ENCODE measurements at regions not wholly inside any gene's neighbourhood (a gene's known extent, or its start where the extent isn't known, plus 50 kb on each side); places are given as distances from the start of the nearest gene placed in this dataset.

GRCh38 chr2:7906431-7906830, 775.4 kb upstream of the ID2 start:
- DNase-seq, result no peak

- DNase-seq, result no peak
These were observed 774.8 kb upstream of the ID2 start for GRCh38 chr2:7907041-7907440.

- no peak for DNase-seq
These were observed 771.1 kb upstream of the ID2 start for GRCh38 chr2:7910752-7911151.

- no peak for DNase-seq
These were observed 770.7 kb upstream of the ID2 start for GRCh38 chr2:7911196-7911595.

GRCh38 chr2:7913974-7914373, 767.9 kb upstream of the ID2 start:
- DNase-seq, result no peak

DNA sequence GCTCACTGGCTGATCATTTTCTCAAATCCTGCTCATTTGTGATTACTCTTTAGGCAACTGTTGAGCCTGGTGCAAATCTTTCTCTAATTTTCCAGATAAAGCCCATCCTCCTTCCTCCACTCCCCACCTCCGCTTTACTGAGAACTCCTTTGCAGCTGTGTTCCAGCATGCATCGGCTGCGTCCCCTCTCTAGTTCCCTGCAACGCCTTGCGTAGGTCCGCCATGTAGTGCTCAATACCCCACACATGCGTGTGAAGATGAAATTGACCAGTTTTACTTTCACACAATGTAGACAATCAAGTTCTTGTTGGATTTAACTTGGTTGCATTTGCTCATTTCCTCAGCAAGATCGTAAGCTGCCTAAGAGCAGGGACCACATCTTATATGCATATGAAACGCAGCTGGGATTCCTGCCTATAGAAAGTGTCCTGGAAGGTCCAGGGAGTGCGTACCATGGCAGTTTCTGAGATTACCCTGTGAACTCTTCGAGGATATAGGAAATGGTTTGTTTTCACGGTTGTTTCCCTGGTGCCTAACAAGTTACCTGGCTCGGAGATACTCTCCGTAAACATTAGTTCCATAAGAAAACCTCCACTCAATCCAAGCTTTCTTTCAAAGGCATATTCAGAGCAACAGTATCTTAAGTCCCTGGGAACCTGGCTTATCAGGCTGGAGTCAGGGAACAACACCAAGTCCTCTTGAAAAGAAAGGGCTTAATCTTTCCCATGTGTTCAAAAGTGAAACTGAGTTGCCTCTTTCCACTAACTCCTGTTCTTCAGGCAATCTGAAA, 766.4 kb upstream of the ID2 start:
- no peak for DNase-seq

GRCh38 chr2:7916670-7917069, 765.2 kb upstream of the ID2 start:
- no peak for DNase-seq

GRCh38 chr2:7919510-7919909, 762.3 kb upstream of the ID2 start:
- DNase-seq, result no peak

GRCh38 chr2:7924023-7924762, 757.7 kb upstream of the ID2 start:
- no peak for DNase-seq

DNA sequence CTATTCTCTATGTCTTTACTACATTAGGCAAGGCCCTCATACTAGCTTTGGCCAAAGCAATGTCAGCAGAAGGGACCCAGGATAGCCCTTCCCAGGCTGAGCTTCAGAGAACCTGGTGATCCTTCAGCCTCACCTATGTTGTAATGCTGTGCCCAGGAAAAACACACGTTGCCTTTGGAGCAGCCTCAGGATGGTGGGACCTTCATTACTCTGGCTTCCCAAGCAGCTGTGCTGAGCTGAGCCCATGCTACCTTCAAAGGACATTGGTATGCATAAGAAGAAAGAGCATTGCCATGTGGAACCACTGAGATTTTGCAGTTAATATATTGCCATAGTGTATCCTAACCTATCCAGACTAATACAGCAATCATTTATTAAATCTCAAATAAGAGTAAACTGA, 756.4 kb upstream of the ID2 start:
- no peak for DNase-seq

DNA sequence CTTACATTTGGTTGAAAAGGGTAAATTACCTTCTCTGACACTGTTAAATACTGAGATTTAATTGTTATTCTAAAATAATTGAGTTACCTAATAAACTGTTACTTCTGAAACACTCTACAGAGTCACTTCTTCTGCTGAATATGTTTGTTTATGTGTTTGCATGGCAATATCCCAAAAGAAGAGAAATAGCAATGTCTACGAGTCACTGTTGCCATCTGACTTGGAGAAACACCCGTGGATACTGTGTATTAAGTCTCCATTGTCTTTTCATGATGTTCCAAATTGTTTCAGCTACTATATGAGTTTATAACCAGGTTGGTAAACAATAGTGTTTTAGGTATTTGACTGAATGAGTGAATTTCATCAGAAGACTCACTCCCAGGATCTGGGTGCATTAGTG, 754.2 kb upstream of the ID2 start:
- no peak for DNase-seq

DNA sequence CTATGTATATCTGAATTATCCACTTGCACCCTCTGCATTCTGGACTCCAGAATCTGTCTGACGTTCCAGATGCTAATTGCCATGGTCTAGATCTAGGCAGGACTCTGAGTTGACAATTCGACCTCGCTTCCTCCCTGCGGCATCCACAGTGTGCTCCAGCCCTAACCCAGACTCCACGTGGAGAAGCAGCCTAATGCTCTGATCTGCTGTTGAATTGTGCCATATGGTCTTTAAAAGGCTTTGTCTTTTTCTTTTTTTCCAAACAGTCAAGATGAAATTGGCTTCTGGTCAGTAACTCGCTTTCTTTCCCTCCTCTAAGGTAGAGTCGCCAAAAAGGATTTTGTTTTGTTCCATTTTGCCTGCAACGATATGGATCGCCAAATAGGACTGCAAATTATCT, 752.6 kb upstream of the ID2 start:
- DNase-seq, result no peak

DNA sequence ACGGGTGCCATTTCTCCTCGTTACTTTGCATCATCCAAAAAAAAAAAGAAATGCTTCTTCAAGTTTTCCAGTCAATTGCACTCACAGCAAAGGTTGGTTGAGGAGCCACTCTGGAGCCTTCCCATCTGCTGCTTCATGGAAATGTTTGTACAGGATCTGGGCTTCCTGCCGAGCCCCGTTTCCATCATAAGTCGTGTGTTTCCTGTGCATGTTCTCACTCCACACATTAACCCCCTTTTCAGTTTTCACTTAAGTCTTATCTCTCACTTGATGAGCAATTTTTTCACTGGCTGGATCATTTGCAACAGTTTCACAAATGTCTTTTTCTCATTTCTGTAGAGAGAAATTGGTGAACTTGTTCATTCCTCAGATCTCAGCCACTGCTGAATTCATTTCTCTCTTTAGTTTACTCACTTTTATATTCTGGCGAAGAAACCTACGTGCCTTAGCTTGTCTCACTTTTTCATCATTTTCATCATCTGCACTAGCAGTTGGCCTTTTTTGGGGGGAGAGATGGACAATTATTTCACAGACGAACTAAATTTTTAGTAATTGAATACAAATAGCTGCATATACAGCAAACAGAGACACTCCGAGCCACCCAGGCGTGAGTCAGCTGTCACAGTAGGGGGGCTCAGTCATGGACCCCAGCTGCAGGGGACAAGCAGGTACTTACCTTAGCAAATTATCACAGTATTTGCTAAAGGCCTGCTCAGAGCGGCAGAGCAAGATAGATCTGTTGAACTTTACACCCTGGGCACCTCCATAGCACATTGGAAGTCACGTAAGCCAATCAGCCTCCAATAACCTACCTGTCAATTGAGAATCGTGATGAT, 750.8 kb upstream of the ID2 start:
- no peak for DNase-seq

DNA sequence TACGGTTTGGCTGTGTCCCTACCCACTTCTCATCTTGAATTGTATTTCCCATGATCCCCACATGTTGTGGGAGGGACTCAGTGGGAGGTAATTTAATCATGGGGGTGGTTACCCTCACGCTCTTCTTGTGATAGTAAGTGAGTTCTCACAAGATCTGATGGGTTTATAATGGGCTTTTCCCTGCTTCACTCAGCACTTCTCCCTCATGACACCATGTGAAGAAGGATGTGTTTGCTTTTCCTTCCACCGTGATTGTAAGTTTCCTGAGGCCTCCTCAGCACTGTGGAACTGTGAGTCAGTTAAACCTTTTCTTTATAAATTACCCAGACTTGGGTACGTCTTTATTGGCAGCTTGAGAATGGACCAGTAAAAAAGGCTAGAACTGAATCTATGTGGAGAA, 750.0 kb upstream of the ID2 start:
- no peak for DNase-seq

DNA sequence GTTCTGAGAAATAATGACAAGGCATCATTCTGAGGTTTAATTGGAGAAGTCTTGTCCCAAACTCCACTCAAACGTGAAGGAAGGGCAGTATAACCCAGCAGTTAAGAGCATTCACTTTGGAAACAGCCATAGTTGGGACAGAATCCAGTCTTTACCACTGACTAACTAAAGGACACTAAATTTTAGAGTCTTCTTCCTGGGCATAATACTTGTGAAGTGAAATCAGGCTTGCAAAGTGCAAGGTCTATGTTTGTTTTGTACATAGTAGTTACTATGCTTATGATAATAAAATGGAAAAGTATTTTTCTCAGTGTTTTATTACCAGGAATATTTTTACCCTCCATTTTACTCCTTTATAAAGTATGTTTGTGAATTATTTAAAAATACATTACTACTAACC, 748.2 kb upstream of the ID2 start:
- no peak for DNase-seq

DNA sequence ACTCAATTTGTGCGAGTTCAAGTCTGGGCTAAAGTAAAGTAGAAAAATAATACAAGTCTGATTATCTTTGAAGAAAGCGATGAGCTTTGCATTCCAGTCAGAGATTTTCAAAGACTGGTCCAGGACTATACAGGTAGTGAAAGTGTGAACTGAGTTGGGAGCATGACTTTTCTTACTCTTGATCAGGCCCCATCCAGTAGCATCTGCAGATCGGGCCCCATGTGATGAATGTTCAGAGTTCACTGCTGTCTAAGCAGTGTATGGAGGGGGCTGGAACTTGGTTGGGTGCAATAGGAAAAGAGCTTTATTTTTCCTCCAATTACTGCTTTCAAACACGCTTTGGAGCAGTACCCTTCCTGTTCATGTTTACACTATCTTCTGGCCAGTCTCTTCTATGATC, 747.4 kb upstream of the ID2 start:
- no peak for DNase-seq

- DNase-seq, result no peak
These were observed 744.8 kb upstream of the ID2 start for GRCh38 chr2:7937082-7937481.

- DNase-seq, result no peak
These were observed 741.1 kb upstream of the ID2 start for GRCh38 chr2:7940723-7941122.

GRCh38 chr2:7943446-7943845, 738.4 kb upstream of the ID2 start:
- DNase-seq, result no peak

DNA sequence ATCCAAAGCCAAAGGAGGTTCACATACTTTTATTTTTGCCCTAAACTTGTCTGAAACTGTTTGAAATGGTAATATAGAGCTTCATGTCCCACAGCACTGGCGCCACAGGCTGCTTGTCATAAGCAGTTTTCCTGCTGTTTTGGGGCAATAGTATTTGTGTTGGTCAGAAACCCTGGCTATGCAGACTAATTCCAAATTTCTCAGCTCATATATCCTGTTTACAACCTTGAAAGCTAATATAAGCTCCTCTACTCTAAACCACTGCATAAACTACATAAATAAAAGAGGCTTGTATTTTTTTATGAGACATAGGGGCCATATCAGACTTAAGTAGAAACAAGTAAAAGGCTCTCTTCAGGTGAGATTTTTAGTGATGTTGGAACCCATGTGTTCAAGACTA, 736.8 kb upstream of the ID2 start:
- DNase-seq, result no peak

DNA sequence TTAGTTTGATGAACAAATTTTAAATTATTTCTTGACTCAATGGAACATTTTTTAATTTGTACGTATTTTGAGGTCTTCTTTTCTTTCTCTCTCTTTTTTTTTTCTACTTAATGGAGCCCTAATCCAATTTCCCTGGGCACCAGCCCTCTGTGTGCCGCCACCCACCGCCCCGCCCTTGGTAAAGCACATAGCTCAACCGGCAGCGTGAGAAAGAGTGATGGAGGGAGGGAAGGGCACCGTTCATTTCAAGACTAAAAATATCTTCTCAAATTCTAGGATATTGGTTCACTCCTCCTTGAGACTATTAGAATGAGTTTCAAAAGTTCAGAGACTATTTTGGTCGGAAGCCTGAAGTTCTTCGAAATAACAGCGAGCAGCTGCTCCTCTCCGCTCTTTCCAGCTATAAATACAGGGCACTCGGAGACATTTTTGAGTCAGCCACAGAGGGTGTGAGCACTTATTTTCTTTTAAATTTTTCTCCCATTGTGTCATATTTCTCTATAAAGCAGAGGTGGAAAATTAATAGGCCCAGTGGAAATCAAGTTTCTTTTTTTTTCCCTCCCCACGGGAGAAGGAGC, 731.7 kb upstream of the ID2 start:
- DNase-seq, result no peak

DNA sequence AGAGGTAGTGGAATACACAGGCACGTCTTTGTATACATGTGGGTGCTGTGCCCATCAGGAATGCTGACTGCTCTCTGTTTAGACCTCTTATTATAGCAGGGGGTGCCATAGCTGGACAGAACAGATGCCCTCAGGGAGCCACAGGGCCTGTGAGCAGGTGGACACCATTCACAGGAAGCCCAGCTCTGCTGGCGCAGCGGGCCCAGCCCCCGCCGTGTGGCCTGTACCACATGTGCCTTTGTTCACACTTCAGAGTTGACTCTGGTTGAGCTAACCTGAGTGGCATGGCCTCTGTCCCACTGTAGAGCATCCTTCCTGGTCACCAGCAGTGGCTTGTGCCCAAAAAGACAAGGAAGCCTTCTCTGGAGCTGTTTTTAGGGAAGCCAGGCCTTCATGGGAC, 730.9 kb upstream of the ID2 start:
- no peak for DNase-seq

DNA sequence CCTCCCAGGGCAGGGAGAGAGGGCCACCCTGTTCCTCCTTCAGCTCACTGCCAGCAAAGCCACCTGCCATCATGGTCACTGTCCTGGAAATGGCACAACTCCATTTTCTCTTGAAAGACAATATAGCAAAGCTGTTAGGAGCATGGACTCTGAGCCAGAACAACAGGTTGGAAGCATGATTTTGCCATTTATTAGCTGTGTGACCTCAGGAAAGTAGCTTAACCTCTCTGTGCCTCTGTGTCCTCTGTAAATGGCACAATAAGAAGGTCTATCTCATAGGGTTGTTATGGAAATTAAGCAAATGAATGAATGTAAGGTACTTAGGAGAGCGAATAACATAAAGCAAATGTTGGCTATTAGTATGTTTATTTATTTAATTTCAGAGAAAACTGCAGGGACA, 730.4 kb upstream of the ID2 start:
- DNase-seq, result no peak
